Kidney epithelial cell (primary cell): ENCODE measurements at regions not wholly inside any gene's neighbourhood (a gene's known extent, or its start where the extent isn't known, plus 50 kb on each side); places are given as distances from the start of the nearest gene placed in this dataset.

Experiments used
- DNase-seq: peaks from one replicate; pipeline ENCODE4 v3.0.0-alpha.2; 2010; ENCODE audit warnings: low read depth
- H3K27me3 ChIP-seq: 2 replicates; pipeline ENCODE4 v1.6.0; 2011; ENCODE audit warnings: low read length; ENCODE audit not compliant: control insufficient read depth, insufficient read depth
- H3K36me3 ChIP-seq: 2 replicates; pipeline ENCODE4 v1.5.1; 2011; ENCODE audit warnings: low read length; ENCODE audit not compliant: control insufficient read depth, insufficient read depth
- H3K4me3 ChIP-seq: 2 replicates; pipeline ENCODE4 v1.5.1; 2011; ENCODE audit warnings: low read depth, mild to moderate bottlenecking, control low read depth, low read length
- TF ChIP-seq, protein P1 (sequence below): IDR thresholded peaks from 2 replicates; pipeline ENCODE4 v1.5.1; 2011; ENCODE audit warnings: mild to moderate bottlenecking, moderate library complexity, low read length, control low read depth, inconsistent platforms; ENCODE audit not compliant: insufficient read depth, poor library complexity, severe bottlenecking

DNA sequence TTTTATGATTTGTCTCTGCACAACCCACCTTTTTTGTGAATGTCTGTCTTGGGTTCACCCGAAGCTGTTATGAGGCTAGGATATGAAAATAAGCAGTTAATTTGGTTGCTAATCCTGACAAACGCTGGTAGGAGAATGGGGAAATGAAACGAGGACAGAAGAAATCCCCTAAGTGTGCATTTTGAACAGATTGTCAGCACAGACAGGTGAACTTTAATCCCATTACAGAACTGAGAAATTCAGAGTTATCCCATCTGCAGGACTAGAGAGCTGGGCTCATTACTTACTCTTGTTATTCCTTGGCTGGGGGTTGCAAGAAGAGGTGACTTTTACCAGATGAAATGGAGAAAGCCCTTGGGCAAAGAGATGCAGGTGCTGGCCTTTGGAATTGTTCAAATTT is 123.3 kb upstream of the NYAP2 start:
- Histone ChIP-seq H3K27me3 (no peaks in the 10 kb centered on the region), H3K36me3 (no peaks in the 10 kb centered on the region), H3K4me3 (no peak overlapping the region)
- TF ChIP-seq, protein P1, sequence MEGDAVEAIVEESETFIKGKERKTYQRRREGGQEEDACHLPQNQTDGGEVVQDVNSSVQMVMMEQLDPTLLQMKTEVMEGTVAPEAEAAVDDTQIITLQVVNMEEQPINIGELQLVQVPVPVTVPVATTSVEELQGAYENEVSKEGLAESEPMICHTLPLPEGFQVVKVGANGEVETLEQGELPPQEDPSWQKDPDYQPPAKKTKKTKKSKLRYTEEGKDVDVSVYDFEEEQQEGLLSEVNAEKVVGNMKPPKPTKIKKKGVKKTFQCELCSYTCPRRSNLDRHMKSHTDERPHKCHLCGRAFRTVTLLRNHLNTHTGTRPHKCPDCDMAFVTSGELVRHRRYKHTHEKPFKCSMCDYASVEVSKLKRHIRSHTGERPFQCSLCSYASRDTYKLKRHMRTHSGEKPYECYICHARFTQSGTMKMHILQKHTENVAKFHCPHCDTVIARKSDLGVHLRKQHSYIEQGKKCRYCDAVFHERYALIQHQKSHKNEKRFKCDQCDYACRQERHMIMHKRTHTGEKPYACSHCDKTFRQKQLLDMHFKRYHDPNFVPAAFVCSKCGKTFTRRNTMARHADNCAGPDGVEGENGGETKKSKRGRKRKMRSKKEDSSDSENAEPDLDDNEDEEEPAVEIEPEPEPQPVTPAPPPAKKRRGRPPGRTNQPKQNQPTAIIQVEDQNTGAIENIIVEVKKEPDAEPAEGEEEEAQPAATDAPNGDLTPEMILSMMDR = no peak
- DNase-seq = no peak

DNA sequence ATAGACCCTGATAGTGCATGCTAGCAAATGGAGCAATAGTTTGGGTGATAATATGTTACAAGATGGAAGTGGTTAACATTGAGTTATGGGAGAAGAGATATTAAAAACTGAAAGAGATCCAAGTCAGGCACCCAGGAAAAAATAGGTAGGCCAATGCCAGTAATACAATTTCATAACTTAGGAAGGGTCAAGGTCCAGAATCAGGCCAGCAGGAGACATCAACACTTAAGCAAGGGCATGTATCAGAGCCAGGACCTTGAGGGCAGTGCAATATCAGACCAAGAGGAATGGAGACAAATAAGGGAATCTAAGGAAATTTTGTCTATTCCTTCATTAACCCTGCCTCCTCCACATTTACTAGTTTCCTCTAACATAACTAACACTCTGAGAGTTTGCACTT is 124.1 kb upstream of the NYAP2 start:
- no peak overlapping the region for H3K4me3 ChIP-seq
- no peaks in the 10 kb centered on the region for H3K36me3 ChIP-seq
- H3K27me3 ChIP-seq = no peaks in the 10 kb centered on the region
- DNase-seq = no peak
- TF ChIP-seq, protein P1 = no peak

DNA sequence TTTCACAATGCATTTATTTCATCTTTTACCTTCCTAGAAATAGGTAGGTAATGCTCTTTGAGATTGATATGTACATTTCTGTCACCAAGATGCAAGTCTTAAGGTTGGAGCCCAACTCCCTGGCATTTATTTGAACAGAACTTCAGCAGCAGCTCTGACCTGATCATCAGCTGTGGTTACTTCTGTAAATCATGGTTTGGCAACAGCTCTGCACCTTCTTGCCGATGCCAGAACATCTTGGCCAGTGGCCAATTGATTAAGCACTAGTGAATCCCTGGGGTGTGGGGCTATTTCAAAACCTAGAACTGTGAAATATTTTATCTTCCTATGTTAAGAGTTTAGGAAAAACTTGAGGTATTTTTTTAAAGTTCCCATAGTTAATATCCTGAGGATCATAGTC is 124.8 kb upstream of the NYAP2 start:
- H3K27me3 ChIP-seq = no peaks in the 10 kb centered on the region
- H3K36me3 ChIP-seq = no peaks in the 10 kb centered on the region
- no peak for DNase-seq
- TF ChIP-seq, protein P1 = no peak
- no peak overlapping the region for H3K4me3 ChIP-seq

DNA sequence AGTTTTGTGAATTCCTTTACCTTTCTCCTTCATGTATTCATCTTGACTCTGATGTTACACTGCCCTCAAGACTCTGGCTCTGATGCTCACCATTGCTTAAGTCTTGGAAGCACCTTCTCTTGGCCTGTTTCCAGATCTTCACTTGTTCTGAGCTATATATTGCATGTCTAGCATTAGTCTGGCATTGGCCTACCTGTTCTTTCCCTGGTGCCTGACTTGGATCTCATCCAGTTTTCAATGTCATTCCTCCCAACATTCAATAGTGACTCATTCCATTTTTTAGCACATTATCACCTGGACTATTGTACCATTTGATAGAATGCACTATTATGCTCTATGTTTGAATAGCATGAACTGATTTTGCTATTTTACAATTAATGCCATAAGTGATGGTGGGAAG is 127.3 kb upstream of the NYAP2 start:
- H3K36me3 ChIP-seq = no peaks in the 10 kb centered on the region
- H3K27me3 ChIP-seq = no peaks in the 10 kb centered on the region
- no peak for DNase-seq
- TF ChIP-seq, protein P1 = no peak
- no peak overlapping the region for H3K4me3 ChIP-seq

DNA sequence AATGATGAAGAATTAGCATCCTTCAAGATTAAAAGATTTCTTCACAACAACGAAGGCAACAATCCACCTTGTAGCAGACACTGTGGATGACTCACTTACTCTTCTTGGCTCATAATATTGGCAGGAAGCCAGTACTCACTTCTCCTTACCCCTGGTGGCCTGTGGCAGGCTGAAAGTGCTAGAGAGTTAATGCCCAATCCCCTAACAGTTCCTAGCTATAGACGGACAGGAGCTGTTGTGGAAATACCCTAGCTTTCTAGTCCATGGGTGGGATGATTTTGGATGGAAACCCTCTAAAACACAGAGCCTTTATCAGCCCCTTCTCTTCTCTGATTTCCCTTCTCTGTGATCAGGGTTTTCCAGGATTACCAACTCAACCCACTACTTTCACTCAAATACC is 128.6 kb upstream of the NYAP2 start:
- Histone ChIP-seq H3K36me3 (no peaks in the 10 kb centered on the region), H3K27me3 (no peaks in the 10 kb centered on the region), H3K4me3 (no peak overlapping the region)
- peak; percentile 43 for DNase-seq
- TF ChIP-seq, protein P1 = peak; percentile 14

DNA sequence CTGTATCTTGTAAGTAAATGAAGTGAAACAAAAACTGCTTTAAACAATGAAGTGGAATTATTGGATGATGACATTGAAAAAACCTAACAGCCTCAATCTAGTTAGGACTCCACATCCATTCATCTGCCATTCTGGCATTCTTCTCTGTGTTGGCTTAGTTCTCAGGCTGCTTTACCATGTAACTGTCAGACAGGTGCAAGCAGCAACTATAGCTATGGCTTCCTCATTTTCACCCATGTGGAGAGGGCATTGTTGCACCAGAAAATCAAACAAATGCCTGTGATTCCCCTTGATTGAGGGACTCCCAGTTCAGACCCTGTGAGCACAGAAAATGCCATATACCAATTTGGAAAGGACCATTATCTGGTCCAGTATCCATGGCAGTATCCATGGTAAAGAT is 129.5 kb upstream of the NYAP2 start:
- H3K27me3 ChIP-seq = no peaks in the 10 kb centered on the region
- H3K4me3 ChIP-seq = no peak overlapping the region
- TF ChIP-seq, protein P1 = no peak
- H3K36me3 ChIP-seq = no peaks in the 10 kb centered on the region
- no peak for DNase-seq
